MM.1S (cell line): ENCODE measurements at regions not wholly inside any gene's neighbourhood (a gene's known extent, or its start where the extent isn't known, plus 50 kb on each side); places are given as distances from the start of the nearest gene placed in this dataset.

ENCODE experiments used
- CTCF ChIP-seq: fragments of 300-600 bp; sonication (generic); IDR thresholded peaks from 2 replicates; pipeline ENCODE4 v1.5.1; 2016; ENCODE audit warnings: antibody characterized with exemption, low read length, mixed read lengths
- EZH2phosphoT487 ChIP-seq: fragments of 300-600 bp; sonication (generic); IDR thresholded peaks from 2 replicates; pipeline ENCODE4 v1.6.1; 2018; ENCODE audit warnings: antibody characterized with exemption, low read length

GRCh38 chr11:79705648-79706047, 264.8 kb upstream of the TENM4 start:
- TF ChIP-seq CTCF: no peak
- TF ChIP-seq EZH2phosphoT487: no peak
